Caco-2 (cell line): ENCODE measurements at regions not wholly inside any gene's neighbourhood (a gene's known extent, or its start where the extent isn't known, plus 50 kb on each side); places are given as distances from the start of the nearest gene placed in this dataset.
"Not testable (repeated sequence)": the region's sequence is repeated elsewhere in the genome, so short reads cannot be mapped to it uniquely, and the experiment has no call there.

Experiments used
- BruUV-seq: library from RNA; stranded (reverse); fragments of 400-500 nt; replicated peaks from 2 replicates; lab custom pipeline; 2021; lab: Mats Ljungman, UMichigan
- CTCF ChIA-PET: fragments of 300-600 bp; sonication (Branson Sonifier 250); formaldehyde crosslinking; loops from one replicate; lab custom pipeline; 2022; ENCODE audit warnings: antibody characterized with exemption; lab: Charles Lee
- POLR2A ChIA-PET: fragments of 300-600 bp; sonication (Branson Sonifier 250); formaldehyde crosslinking; loops from one replicate; lab custom pipeline; 2022; ENCODE audit warnings: antibody characterized with exemption; lab: Charles Lee
- DNase-seq, 2 experiments: peaks; one replicate each; pipeline versions ENCODE4 v3.0.0 to v3.0.0-alpha.2; 2020 to 2022
- H3K27me3 ChIP-seq: replicated peaks from 2 replicates; pipeline ENCODE4 v1.6.0; 2011; ENCODE audit warnings: low read length; ENCODE audit not compliant: control insufficient read depth, insufficient read depth
- H3K36me3 ChIP-seq: 2 replicates; pipeline ENCODE4 v1.5.1; 2011; ENCODE audit warnings: low read length; ENCODE audit not compliant: control insufficient read depth, insufficient read depth
- H3K4me1 ChIP-seq: fragments of 250-450 bp; sonication (Bioruptor Pico); 2 replicates; pipeline ENCODE4 v1.5.1; 2020; ENCODE audit warnings: mild to moderate bottlenecking
- H3K4me3 ChIP-seq: 2 replicates; pipeline ENCODE4 v1.5.1; 2011; ENCODE audit warnings: low read depth, mild to moderate bottlenecking, control low read depth, low read length
- H3K9me3 ChIP-seq: fragments of 250-450 bp; sonication (Bioruptor Pico); 2 replicates; pipeline ENCODE4 v1.5.1; 2020; ENCODE audit warnings: mild to moderate bottlenecking, moderate library complexity
- H3K27ac Mint-ChIP-seq: one replicate; pipeline ENCODE4 v1.8.0; 2022; ENCODE audit warnings: mixed read lengths; ENCODE audit not compliant: unreplicated experiment
- H3K27me3 Mint-ChIP-seq: one replicate; pipeline ENCODE4 v1.8.0; 2022; ENCODE audit warnings: mixed read lengths; ENCODE audit not compliant: insufficient read depth, unreplicated experiment
- H3K36me3 Mint-ChIP-seq: one replicate; pipeline ENCODE4 v1.8.0; 2022; ENCODE audit warnings: mild to moderate bottlenecking, mixed read lengths; ENCODE audit not compliant: insufficient read depth, unreplicated experiment
- H3K4me1 Mint-ChIP-seq: one replicate; pipeline ENCODE4 v1.8.0; 2022; ENCODE audit warnings: low read depth, mixed read lengths; ENCODE audit not compliant: unreplicated experiment
- H3K4me3 Mint-ChIP-seq: one replicate; pipeline ENCODE4 v1.8.0; 2022; ENCODE audit warnings: mild to moderate bottlenecking, moderate library complexity, mixed read lengths; ENCODE audit not compliant: unreplicated experiment
- H3K9me3 Mint-ChIP-seq: one replicate; pipeline ENCODE4 v1.8.0; 2022; ENCODE audit warnings: mixed read lengths; ENCODE audit not compliant: unreplicated experiment
- intact Hi-C: fragments of 100-400 bp; cut with micrococcal nuclease; formaldehyde crosslinking; loops from one replicate; pipeline ENCODE4 v1.10.0; 2022; ENCODE audit not compliant: unreplicated experiment
- TF ChIP-seq, protein P1 (sequence below), 2 experiments: fragments of 200-600 bp in 1 of 2; IDR thresholded peaks; 1 replicate in 1 of 2; 2 replicates in 1 of 2; pipeline versions ENCODE4 v1.5.1 to v1.8.0; 2011 to 2022; ENCODE audit warnings: antibody characterized with exemption in 1 of 2, control low read depth in 1 of 2, inconsistent platforms in 1 of 2, low read depth in 1 of 2, low read length in 1 of 2, mild to moderate bottlenecking in 1 of 2, moderate library complexity in 1 of 2; ENCODE audit not compliant: insufficient read depth in 1 of 2, severe bottlenecking in 1 of 2, unreplicated experiment in 1 of 2

DNA sequence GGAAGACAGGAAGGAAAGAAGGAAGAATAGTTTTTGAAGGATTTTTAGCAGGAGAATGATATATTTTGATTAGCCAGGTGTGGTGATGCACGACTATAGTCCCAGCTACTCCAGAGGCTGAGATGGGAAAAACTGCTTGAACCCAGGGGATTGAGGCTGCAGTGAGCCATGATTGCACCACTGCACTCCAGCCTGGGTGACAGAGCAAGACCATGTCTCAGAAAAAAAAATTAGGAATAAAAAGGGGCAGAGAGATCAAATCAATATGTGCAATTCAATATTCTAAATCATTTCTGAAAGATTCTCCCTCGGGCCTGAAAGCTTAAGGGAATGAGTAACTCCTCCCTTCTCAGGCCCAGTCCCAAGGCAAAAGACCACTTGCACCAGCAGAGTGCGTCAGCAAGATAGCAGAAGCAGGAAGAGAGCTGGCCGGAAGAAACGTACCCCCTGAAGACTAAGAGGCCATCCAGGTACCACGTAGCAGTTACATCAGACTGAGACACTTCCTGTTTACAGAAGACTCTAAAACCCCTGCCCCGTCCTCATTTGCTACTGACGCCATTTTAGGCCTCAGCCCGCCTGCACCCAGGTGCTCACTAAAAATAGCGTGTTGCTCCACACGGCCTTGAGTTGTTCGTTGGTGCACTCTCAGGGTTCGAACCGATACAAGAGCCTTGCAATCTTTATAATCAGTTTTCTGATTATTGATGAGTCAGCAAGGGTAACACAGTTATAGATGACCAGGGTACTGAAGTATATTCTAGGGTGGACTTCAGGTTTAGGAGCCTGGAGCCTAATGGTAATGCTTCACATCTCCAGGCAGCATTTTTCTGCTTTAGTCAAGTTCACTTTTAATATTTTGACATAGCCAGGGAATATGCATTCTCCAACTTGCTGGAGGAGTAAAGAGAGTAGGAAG, 57.7 kb upstream of the CSRP2 start:
- H3K27ac Mint-ChIP-seq, result no peak overlapping the region
- H3K27me3 Mint-ChIP-seq, result peaks cover 8% of the 10 kb centered on the region
- H3K36me3 Mint-ChIP-seq, result no peaks in the 10 kb centered on the region
- Histone ChIP-seq H3K27me3 (no peaks in the 10 kb centered on the region; the same call in 1 of the 2 replicates), H3K4me3 (no peak overlapping the region), H3K4me1 (no peaks in the 10 kb centered on the region), H3K9me3 (no peaks in the 10 kb centered on the region), H3K36me3 (no peaks in the 10 kb centered on the region)
- BruUV-seq, result no TSS peak
- H3K4me3 Mint-ChIP-seq, result no peak overlapping the region
- ChIA-PET CTCF (interaction anchor here (0.6 kb wide), 1 partner anchor 8 kb away, joined by 4 read pairs; no protein-coding TSS in a partner anchor), POLR2A (no interaction called here)
- intact Hi-C loops, result no loop called here
- TF ChIP-seq, protein P1, sequence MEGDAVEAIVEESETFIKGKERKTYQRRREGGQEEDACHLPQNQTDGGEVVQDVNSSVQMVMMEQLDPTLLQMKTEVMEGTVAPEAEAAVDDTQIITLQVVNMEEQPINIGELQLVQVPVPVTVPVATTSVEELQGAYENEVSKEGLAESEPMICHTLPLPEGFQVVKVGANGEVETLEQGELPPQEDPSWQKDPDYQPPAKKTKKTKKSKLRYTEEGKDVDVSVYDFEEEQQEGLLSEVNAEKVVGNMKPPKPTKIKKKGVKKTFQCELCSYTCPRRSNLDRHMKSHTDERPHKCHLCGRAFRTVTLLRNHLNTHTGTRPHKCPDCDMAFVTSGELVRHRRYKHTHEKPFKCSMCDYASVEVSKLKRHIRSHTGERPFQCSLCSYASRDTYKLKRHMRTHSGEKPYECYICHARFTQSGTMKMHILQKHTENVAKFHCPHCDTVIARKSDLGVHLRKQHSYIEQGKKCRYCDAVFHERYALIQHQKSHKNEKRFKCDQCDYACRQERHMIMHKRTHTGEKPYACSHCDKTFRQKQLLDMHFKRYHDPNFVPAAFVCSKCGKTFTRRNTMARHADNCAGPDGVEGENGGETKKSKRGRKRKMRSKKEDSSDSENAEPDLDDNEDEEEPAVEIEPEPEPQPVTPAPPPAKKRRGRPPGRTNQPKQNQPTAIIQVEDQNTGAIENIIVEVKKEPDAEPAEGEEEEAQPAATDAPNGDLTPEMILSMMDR (IDR thresholded peaks at IDR 0.05; ENCODE audit: insufficient read depth in 1 of 2, low read depth in 1 of 2, low read length in 1 of 2, severe bottlenecking in 1 of 2, unreplicated experiment in 1 of 2), result no peak
- no peak for DNase-seq
- no peaks in the 10 kb centered on the region for H3K9me3 Mint-ChIP-seq
- H3K4me1 Mint-ChIP-seq, result no peaks in the 10 kb centered on the region

DNA sequence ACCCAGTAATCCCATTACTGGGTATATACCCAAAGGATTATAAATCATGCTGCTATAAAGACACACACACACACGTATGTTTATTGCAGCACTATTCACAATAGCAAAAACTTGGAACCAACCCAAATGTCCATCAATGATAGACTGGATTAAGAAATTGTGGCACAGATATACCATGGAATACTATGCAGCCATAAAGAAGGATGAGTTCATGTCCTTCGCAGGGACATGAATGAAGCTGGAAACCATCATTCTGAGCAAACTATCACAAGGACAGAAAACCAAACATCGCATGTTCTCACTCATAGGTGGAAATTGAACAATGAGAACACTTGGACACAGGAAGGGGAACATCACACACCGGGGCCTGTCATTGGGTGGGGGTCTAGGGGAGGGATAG, 54.6 kb upstream of the CSRP2 start:
- H3K36me3 Mint-ChIP-seq, H3K4me1 ChIP-seq, H3K4me1 Mint-ChIP-seq, H3K4me3 Mint-ChIP-seq, H3K27ac Mint-ChIP-seq, H3K27me3 Mint-ChIP-seq, H3K27me3 ChIP-seq, intact Hi-C loops, CTCF ChIA-PET, DNase-seq, BruUV-seq, H3K9me3 ChIP-seq, H3K9me3 Mint-ChIP-seq, H3K4me3 ChIP-seq, H3K36me3 ChIP-seq: not testable (repeated sequence)
- POLR2A ChIA-PET, result interaction anchor here (0.7 kb wide), 1 partner anchor 55 kb away, joined by 3 read pairs; the partner anchor contains the start of gene CSRP2

DNA sequence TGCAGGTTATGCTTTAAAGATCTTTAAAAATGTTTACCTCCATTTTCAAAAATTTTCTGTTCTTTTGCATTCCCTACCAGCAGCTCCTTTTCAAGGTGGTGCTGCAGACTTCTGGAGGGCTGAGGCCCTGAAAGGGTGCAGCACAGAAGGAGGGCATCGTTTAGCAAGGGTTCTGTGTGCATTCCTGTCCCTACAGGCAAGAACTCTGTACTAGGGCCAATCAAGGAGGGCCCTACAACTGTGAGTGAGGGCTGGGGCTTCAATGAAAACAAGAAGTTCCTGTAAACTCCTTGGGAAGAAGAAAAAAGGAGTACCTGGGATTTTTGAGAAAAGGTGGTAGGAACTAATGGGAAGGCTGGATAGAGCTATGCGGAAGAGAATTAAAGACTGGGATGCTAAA, 50.7 kb upstream of the CSRP2 start:
- POLR2A ChIA-PET, result no interaction called here
- H3K27ac Mint-ChIP-seq, result no peak overlapping the region
- no peaks in the 10 kb centered on the region for H3K4me1 Mint-ChIP-seq
- TF ChIP-seq, protein P1 (IDR thresholded peaks at IDR 0.05; ENCODE audit: insufficient read depth in 1 of 2, low read depth in 1 of 2, low read length in 1 of 2, severe bottlenecking in 1 of 2, unreplicated experiment in 1 of 2), result no peak
- Histone ChIP-seq H3K27me3 (no peaks in the 10 kb centered on the region; the same call in 1 of the 2 replicates), H3K4me3 (no peak overlapping the region), H3K9me3 (no peaks in the 10 kb centered on the region), H3K36me3 (no peaks in the 10 kb centered on the region), H3K4me1 (no peaks in the 10 kb centered on the region)
- no peak overlapping the region for H3K4me3 Mint-ChIP-seq
- H3K36me3 Mint-ChIP-seq, result no peaks in the 10 kb centered on the region
- CTCF ChIA-PET, result no interaction called here
- BruUV-seq, result no TSS peak
- DNase-seq, result no peak
- H3K9me3 Mint-ChIP-seq, result no peaks in the 10 kb centered on the region
- peaks cover 2% of the 10 kb centered on the region for H3K27me3 Mint-ChIP-seq
- intact Hi-C loops, result no loop called here
